NCI-H1417 treated with DMSO at 0.1 percent for 48 hours (cell line): ENCODE measurements at regions not wholly inside any gene's neighbourhood (a gene's known extent, or its start where the extent isn't known, plus 50 kb on each side); places are given as distances from the start of the nearest gene placed in this dataset.

ENCODE experiments used
- DNase-seq: peaks from one replicate; lab custom pipeline; 2025; lab: John Stamatoyannopoulos, UW

- DNase-seq = no peak
These were observed 370.2 kb downstream of the DUSP10 start for GRCh38 chr1:221371705-221372104.

- no peak for DNase-seq
These were observed 368.1 kb downstream of the DUSP10 start for GRCh38 chr1:221373795-221374194.

- DNase-seq = no peak
These were observed 365.6 kb downstream of the DUSP10 start for GRCh38 chr1:221376286-221376685.

- no peak for DNase-seq
These were observed 359.8 kb downstream of the DUSP10 start for GRCh38 chr1:221381910-221382623.

GRCh38 chr1:221392453-221392852 lies 349.4 kb downstream of the DUSP10 start:
- DNase-seq = no peak

- DNase-seq = no peak
These were observed 347.8 kb downstream of the DUSP10 start for GRCh38 chr1:221394011-221394544.

- DNase-seq = no peak
These were observed 345.4 kb downstream of the DUSP10 start for GRCh38 chr1:221396526-221396925.

- no peak for DNase-seq
These were observed 344.7 kb downstream of the DUSP10 start for GRCh38 chr1:221397141-221397540.

- no peak for DNase-seq
These were observed 344.3 kb downstream of the DUSP10 start for GRCh38 chr1:221397606-221398005.

- no peak for DNase-seq
These were observed 336.7 kb downstream of the DUSP10 start for GRCh38 chr1:221405146-221405545.

GRCh38 chr1:221408117-221408803 lies 333.6 kb downstream of the DUSP10 start:
- no peak for DNase-seq

- DNase-seq = no peak
These were observed 330.6 kb downstream of the DUSP10 start for GRCh38 chr1:221411283-221411682.

- no peak for DNase-seq
These were observed 326.9 kb downstream of the DUSP10 start for GRCh38 chr1:221414772-221415539.

- no peak for DNase-seq
These were observed 326.2 kb downstream of the DUSP10 start for GRCh38 chr1:221415651-221416050.

GRCh38 chr1:221416142-221416541 lies 325.7 kb downstream of the DUSP10 start:
- DNase-seq = no peak

GRCh38 chr1:221416723-221417122 lies 325.2 kb downstream of the DUSP10 start:
- DNase-seq = no peak

- no peak for DNase-seq
These were observed 323.5 kb downstream of the DUSP10 start for GRCh38 chr1:221418346-221418745.

- no peak for DNase-seq
These were observed 322.3 kb downstream of the DUSP10 start for GRCh38 chr1:221419513-221420095.

- DNase-seq = no peak
These were observed 312.6 kb downstream of the DUSP10 start for GRCh38 chr1:221429264-221429663.

- no peak for DNase-seq
These were observed 311.5 kb downstream of the DUSP10 start for GRCh38 chr1:221430152-221430960.

GRCh38 chr1:221431068-221431651 lies 310.7 kb downstream of the DUSP10 start:
- DNase-seq = no peak
